ENCODE measurements at regions not wholly inside any gene's neighbourhood (a gene's known extent, or its start where the extent isn't known, plus 50 kb on each side); places are given as distances from the start of the nearest gene placed in this dataset.
A peak's percentile ranks its signal among the peaks of the same experiment; 100 is the strongest.
"Not testable (repeated sequence)": the region's sequence is repeated elsewhere in the genome, so short reads cannot be mapped to it uniquely, and the experiment has no call there.

- Histone ChIP-seq H3K4me1 (ENCODE audit: insufficient read depth, low read length, poor library complexity, severe bottlenecking) (no peaks in the 10 kb centered on the region), H3K4me3 (ENCODE audit: low read depth, low read length, poor library complexity, severe bottlenecking) (no peak overlapping the region), H3K36me3 (ENCODE audit: insufficient read depth, low read length, poor library complexity, severe bottlenecking) (no peaks in the 10 kb centered on the region), H3K9me3 (ENCODE audit: low read depth, low read length, poor library complexity, severe bottlenecking) (no peaks in the 10 kb centered on the region), H3K27me3 (replicated peaks; ENCODE audit: insufficient read depth, low read depth, low read length, poor library complexity) (no peaks in the 10 kb centered on the region), H3K27ac (ENCODE audit: low read depth, low read length, poor library complexity, severe bottlenecking) (no peak overlapping the region)
- intact Hi-C loops (cut with micrococcal nuclease; ENCODE audit: unreplicated experiment) = loop anchor here (10.0 kb wide), 1 partner anchor 186 kb away; no protein-coding TSS in a partner anchor
- ChIA-PET CTCF (no interaction called here), POLR2A (ENCODE audit: low non-redundant PET) (no interaction called here)
- TF ChIP-seq CTCF (conservative IDR thresholded peaks at IDR 0.05; ENCODE audit: low read depth, low read length) (peak; percentile 55), EZH2 (IDR thresholded peaks at IDR 0.05; ENCODE audit: borderline replicate concordance, low read depth, low read length, poor library complexity, severe bottlenecking) (no peak)
- BruUV-seq (replicated peaks) = no TSS peak
- DNase-seq (ENCODE audit: low spot score) = peak; percentile 52
Measured at GRCh38 chr2:187658952-187659525, 104.8 kb upstream of the TFPI start.

- DNase-seq (ENCODE audit: low spot score); H3K36me3 ChIP-seq (ENCODE audit: insufficient read depth, low read length, poor library complexity, severe bottlenecking); BruUV-seq (replicated peaks); CTCF ChIA-PET; H3K4me3 ChIP-seq (ENCODE audit: low read depth, low read length, poor library complexity, severe bottlenecking); intact Hi-C loops (cut with micrococcal nuclease; ENCODE audit: unreplicated experiment); H3K4me1 ChIP-seq (ENCODE audit: insufficient read depth, low read length, poor library complexity, severe bottlenecking); H3K27ac ChIP-seq (ENCODE audit: low read depth, low read length, poor library complexity, severe bottlenecking); H3K27me3 ChIP-seq (replicated peaks; ENCODE audit: insufficient read depth, low read depth, low read length, poor library complexity); H3K9me3 ChIP-seq (ENCODE audit: low read depth, low read length, poor library complexity, severe bottlenecking); POLR2A ChIA-PET (ENCODE audit: low non-redundant PET): not testable (repeated sequence)
Measured at GRCh38 chr2:187676050-187676449, 121.8 kb upstream of the TFPI start.

GRCh38 chr2:187679454-187679853, 125.2 kb upstream of the TFPI start:
- H3K27ac ChIP-seq (ENCODE audit: low read depth, low read length, poor library complexity, severe bottlenecking) = no peak overlapping the region
- DNase-seq (ENCODE audit: low spot score) = no peak
- H3K4me1 ChIP-seq (ENCODE audit: insufficient read depth, low read length, poor library complexity, severe bottlenecking) = no peaks in the 10 kb centered on the region
- H3K4me3 ChIP-seq (ENCODE audit: low read depth, low read length, poor library complexity, severe bottlenecking) = no peak overlapping the region
- H3K9me3 ChIP-seq (ENCODE audit: low read depth, low read length, poor library complexity, severe bottlenecking) = no peaks in the 10 kb centered on the region
- no peaks in the 10 kb centered on the region for H3K36me3 ChIP-seq (ENCODE audit: insufficient read depth, low read length, poor library complexity, severe bottlenecking)
- no peaks in the 10 kb centered on the region for H3K27me3 ChIP-seq (replicated peaks; ENCODE audit: insufficient read depth, low read depth, low read length, poor library complexity)
- TF ChIP-seq CTCF (conservative IDR thresholded peaks at IDR 0.05; ENCODE audit: low read depth, low read length) = no peak
- TF ChIP-seq EZH2 (IDR thresholded peaks at IDR 0.05; ENCODE audit: borderline replicate concordance, low read depth, low read length, poor library complexity, severe bottlenecking) = no peak
- ChIA-PET CTCF (no interaction called here), POLR2A (ENCODE audit: low non-redundant PET) (no interaction called here)
- intact Hi-C loops (cut with micrococcal nuclease; ENCODE audit: unreplicated experiment) = no loop called here
- BruUV-seq (replicated peaks) = no TSS peak

GRCh38 chr2:187684174-187684573, 129.9 kb upstream of the TFPI start:
- no peaks in the 10 kb centered on the region for H3K36me3 ChIP-seq (ENCODE audit: insufficient read depth, low read length, poor library complexity, severe bottlenecking)
- DNase-seq (ENCODE audit: low spot score) = no peak
- H3K9me3 ChIP-seq (ENCODE audit: low read depth, low read length, poor library complexity, severe bottlenecking) = no peaks in the 10 kb centered on the region
- H3K4me3 ChIP-seq (ENCODE audit: low read depth, low read length, poor library complexity, severe bottlenecking) = no peak overlapping the region
- POLR2A ChIA-PET (ENCODE audit: low non-redundant PET) = no interaction called here
- TF ChIP-seq CTCF (conservative IDR thresholded peaks at IDR 0.05; ENCODE audit: low read depth, low read length) = no peak
- TF ChIP-seq EZH2 (IDR thresholded peaks at IDR 0.05; ENCODE audit: borderline replicate concordance, low read depth, low read length, poor library complexity, severe bottlenecking) = no peak
- no peaks in the 10 kb centered on the region for H3K4me1 ChIP-seq (ENCODE audit: insufficient read depth, low read length, poor library complexity, severe bottlenecking)
- no peak overlapping the region for H3K27ac ChIP-seq (ENCODE audit: low read depth, low read length, poor library complexity, severe bottlenecking)
- no peaks in the 10 kb centered on the region for H3K27me3 ChIP-seq (replicated peaks; ENCODE audit: insufficient read depth, low read depth, low read length, poor library complexity)
- CTCF ChIA-PET = no interaction called here
- BruUV-seq (replicated peaks) = no TSS peak
- intact Hi-C loops (cut with micrococcal nuclease; ENCODE audit: unreplicated experiment) = no loop called here

Measured in A673 (cell line).